ENCODE measurements at regions not wholly inside any gene's neighbourhood (a gene's known extent, or its start where the extent isn't known, plus 50 kb on each side); places are given as distances from the start of the nearest gene placed in this dataset.

DNA sequence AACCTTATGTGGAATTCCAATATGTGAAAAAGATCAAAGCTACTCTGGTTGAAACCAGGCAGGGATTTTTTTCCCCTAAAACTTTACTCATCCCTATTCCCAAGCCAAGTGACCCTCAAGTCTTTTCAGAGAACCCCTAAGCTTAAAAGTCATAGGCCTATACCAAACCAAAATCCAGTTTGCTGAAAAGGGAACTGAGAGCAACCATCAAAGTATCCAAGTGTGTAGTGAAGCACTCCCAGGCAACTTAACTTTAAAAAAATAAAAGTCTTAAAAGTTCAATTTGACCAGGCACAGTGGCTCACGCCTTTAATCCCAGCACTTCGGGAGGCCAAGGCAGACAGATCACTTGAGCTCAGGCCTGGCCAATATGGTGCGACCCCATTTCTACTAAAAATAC, 101.2 kb upstream of the DAAM1 start:
- TF ChIP-seq EZH2 (IDR thresholded peaks at IDR 0.05; ENCODE audit: borderline replicate concordance, low read length): no peak
- TF ChIP-seq, protein P1, sequence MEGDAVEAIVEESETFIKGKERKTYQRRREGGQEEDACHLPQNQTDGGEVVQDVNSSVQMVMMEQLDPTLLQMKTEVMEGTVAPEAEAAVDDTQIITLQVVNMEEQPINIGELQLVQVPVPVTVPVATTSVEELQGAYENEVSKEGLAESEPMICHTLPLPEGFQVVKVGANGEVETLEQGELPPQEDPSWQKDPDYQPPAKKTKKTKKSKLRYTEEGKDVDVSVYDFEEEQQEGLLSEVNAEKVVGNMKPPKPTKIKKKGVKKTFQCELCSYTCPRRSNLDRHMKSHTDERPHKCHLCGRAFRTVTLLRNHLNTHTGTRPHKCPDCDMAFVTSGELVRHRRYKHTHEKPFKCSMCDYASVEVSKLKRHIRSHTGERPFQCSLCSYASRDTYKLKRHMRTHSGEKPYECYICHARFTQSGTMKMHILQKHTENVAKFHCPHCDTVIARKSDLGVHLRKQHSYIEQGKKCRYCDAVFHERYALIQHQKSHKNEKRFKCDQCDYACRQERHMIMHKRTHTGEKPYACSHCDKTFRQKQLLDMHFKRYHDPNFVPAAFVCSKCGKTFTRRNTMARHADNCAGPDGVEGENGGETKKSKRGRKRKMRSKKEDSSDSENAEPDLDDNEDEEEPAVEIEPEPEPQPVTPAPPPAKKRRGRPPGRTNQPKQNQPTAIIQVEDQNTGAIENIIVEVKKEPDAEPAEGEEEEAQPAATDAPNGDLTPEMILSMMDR (IDR thresholded peaks at IDR 0.05; ENCODE audit: low read length): no peak
- no peak overlapping the region for H2AFZ ChIP-seq (ENCODE audit: low read length)
- no peak overlapping the region for H3K9ac ChIP-seq (ENCODE audit: low read length)
- no peaks in the 10 kb centered on the region for H3K79me2 ChIP-seq (ENCODE audit: insufficient read depth, low read length)
- no peaks in the 10 kb centered on the region for H3K9me3 ChIP-seq (ENCODE audit: low read length)
- no peaks in the 10 kb centered on the region for H3F3A ChIP-seq (ENCODE audit: insufficient read depth, low read length)
- H4K20me1 ChIP-seq (ENCODE audit: insufficient read depth, low read length): no peaks in the 10 kb centered on the region
- no peak overlapping the region for H3K4me2 ChIP-seq (ENCODE audit: low read length)
- no peaks in the 10 kb centered on the region for H3K4me1 ChIP-seq (ENCODE audit: insufficient read depth, low read length, severe bottlenecking)
- H3K27ac ChIP-seq (ENCODE audit: low read depth, low read length, poor library complexity, severe bottlenecking): no peak overlapping the region
- no peaks in the 10 kb centered on the region for H3K36me3 ChIP-seq (ENCODE audit: insufficient read depth, low read length)
- H3K9me2 ChIP-seq (ENCODE audit: low read depth, low read length): no peaks in the 10 kb centered on the region
- H3K27me3 ChIP-seq (ENCODE audit: insufficient read depth, low read length): no peaks in the 10 kb centered on the region
- H3K4me3 ChIP-seq (ENCODE audit: low read depth, low read length, poor library complexity, severe bottlenecking): no peak overlapping the region

DNA sequence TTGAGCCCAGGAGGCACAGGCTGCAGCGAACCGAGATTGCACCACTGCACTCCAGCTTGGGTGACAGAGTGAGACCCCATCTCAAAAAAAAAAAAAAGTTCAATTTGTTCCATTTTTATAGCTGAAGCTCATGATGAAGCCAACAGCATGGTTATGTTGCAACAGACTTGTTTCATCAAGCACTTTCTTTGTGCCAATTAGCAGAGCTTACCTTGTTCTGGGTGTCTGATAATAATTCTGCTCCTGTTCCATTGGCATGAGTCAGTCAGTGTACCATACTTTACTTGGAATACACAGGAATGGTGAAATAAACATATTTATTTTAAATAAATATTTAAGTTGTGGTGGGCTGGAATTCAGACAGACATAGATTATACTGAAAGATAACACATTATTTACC, 100.8 kb upstream of the DAAM1 start:
- H3K4me1 ChIP-seq (ENCODE audit: insufficient read depth, low read length, severe bottlenecking): no peaks in the 10 kb centered on the region
- H2AFZ ChIP-seq (ENCODE audit: low read length): no peak overlapping the region
- no peaks in the 10 kb centered on the region for H3K9me2 ChIP-seq (ENCODE audit: low read depth, low read length)
- no peaks in the 10 kb centered on the region for H3K9me3 ChIP-seq (ENCODE audit: low read length)
- no peaks in the 10 kb centered on the region for H3K36me3 ChIP-seq (ENCODE audit: insufficient read depth, low read length)
- no peak overlapping the region for H3K27ac ChIP-seq (ENCODE audit: low read depth, low read length, poor library complexity, severe bottlenecking)
- no peaks in the 10 kb centered on the region for H4K20me1 ChIP-seq (ENCODE audit: insufficient read depth, low read length)
- H3K4me2 ChIP-seq (ENCODE audit: low read length): no peak overlapping the region
- no peaks in the 10 kb centered on the region for H3K79me2 ChIP-seq (ENCODE audit: insufficient read depth, low read length)
- no peak overlapping the region for H3K4me3 ChIP-seq (ENCODE audit: low read depth, low read length, poor library complexity, severe bottlenecking)
- no peaks in the 10 kb centered on the region for H3F3A ChIP-seq (ENCODE audit: insufficient read depth, low read length)
- H3K9ac ChIP-seq (ENCODE audit: low read length): no peak overlapping the region
- H3K27me3 ChIP-seq (ENCODE audit: insufficient read depth, low read length): no peaks in the 10 kb centered on the region
- TF ChIP-seq EZH2 (IDR thresholded peaks at IDR 0.05; ENCODE audit: borderline replicate concordance, low read length): no peak
- TF ChIP-seq, protein P1 (IDR thresholded peaks at IDR 0.05; ENCODE audit: low read length): no peak

- Histone ChIP-seq H2AFZ (ENCODE audit: low read length) (no peak overlapping the region), H4K20me1 (ENCODE audit: insufficient read depth, low read length) (no peaks in the 10 kb centered on the region), H3K79me2 (ENCODE audit: insufficient read depth, low read length) (no peaks in the 10 kb centered on the region), H3K4me3 (ENCODE audit: low read depth, low read length, poor library complexity, severe bottlenecking) (no peak overlapping the region), H3K36me3 (ENCODE audit: insufficient read depth, low read length) (no peaks in the 10 kb centered on the region), H3F3A (ENCODE audit: insufficient read depth, low read length) (no peaks in the 10 kb centered on the region), H3K9me3 (ENCODE audit: low read length) (no peaks in the 10 kb centered on the region), H3K27me3 (ENCODE audit: insufficient read depth, low read length) (no peaks in the 10 kb centered on the region), H3K9me2 (ENCODE audit: low read depth, low read length) (no peaks in the 10 kb centered on the region), H3K27ac (ENCODE audit: low read depth, low read length, poor library complexity, severe bottlenecking) (no peak overlapping the region), H3K4me1 (ENCODE audit: insufficient read depth, low read length, severe bottlenecking) (no peaks in the 10 kb centered on the region), H3K4me2 (ENCODE audit: low read length) (no peak overlapping the region), H3K9ac (ENCODE audit: low read length) (no peak overlapping the region)
- no peak for TF ChIP-seq EZH2 (IDR thresholded peaks at IDR 0.05; ENCODE audit: borderline replicate concordance, low read length)
- TF ChIP-seq, protein P1 (IDR thresholded peaks at IDR 0.05; ENCODE audit: low read length): no peak
These were observed 97.9 kb upstream of the DAAM1 start for GRCh38 chr14:59090572-59090971.

Data from OCI-LY1 (cell line).